ENCODE measurements at regions not wholly inside any gene's neighbourhood (a gene's known extent, or its start where the extent isn't known, plus 50 kb on each side); places are given as distances from the start of the nearest gene placed in this dataset.

- Histone ChIP-seq H3K9me1 (replicated peaks; ENCODE audit: control insufficient read depth, extremely low read depth, insufficient read depth, low read length) (no peaks in the 10 kb centered on the region), H3K4me2 (ENCODE audit: insufficient read depth, low read length) (no peak overlapping the region), H3K4me3 (replicated peaks in 1 of 3; ENCODE audit: insufficient read depth in 1 of 3, low read depth in 1 of 3, low read length in 3 of 3) (no peak overlapping the region), H3K36me3 (ENCODE audit: control insufficient read depth in 2 of 2, extremely low read depth in 1 of 2, insufficient read depth in 2 of 2, low read length in 2 of 2) (no peaks in the 10 kb centered on the region), H3K4me1 (ENCODE audit: control insufficient read depth, extremely low read depth, insufficient read depth, low read length) (no peaks in the 10 kb centered on the region), H4K20me1 (replicated peaks; ENCODE audit: control insufficient read depth, extremely low read depth, insufficient read depth, low read length) (no peaks in the 10 kb centered on the region), H3K27me3 (ENCODE audit: control insufficient read depth in 2 of 2, insufficient read depth in 2 of 2, low read length in 2 of 2) (no peaks in the 10 kb centered on the region), H3K9ac (replicated peaks; ENCODE audit: extremely low read depth, insufficient read depth, low read length) (no peak overlapping the region), H3K27ac (ENCODE audit: insufficient read depth, low read depth, low read length) (no peak overlapping the region), H3K79me2 (ENCODE audit: control insufficient read depth, insufficient read depth, low read length) (no peaks in the 10 kb centered on the region), H3K9me3 (replicated peaks; ENCODE audit: control insufficient read depth, insufficient read depth, low read length) (peaks cover 2% of the 10 kb centered on the region), H2AFZ (ENCODE audit: low read depth, low read length) (no peak overlapping the region)
- POLR2A ChIA-PET = no interaction called here
- FAIRE-seq = no peak
- DNase-seq (ENCODE audit: low read depth, low spot score) = no peak
- dilution Hi-C loops (cut with MboI; ENCODE audit: extremely low pct_ligation_motif_present, low sequenced_read_pairs) (no loop called here), intact Hi-C loops (cut with micrococcal nuclease) (no loop called here)
- CTCF ChIA-PET = no interaction called here
- no TSS peak for BruUV-seq (replicated peaks)
- TF ChIP-seq MYC (IDR thresholded peaks at IDR 0.05; ENCODE audit: low read depth, low read length) (no peak), POLR2AphosphoS5 (IDR thresholded peaks at IDR 0.05; ENCODE audit: insufficient read depth, low read depth, low read length) (no peak), EZH2 (IDR thresholded peaks at IDR 0.05; ENCODE audit: borderline replicate concordance, low read depth, low read length, severe bottlenecking) (no peak), FOS (IDR thresholded peaks at IDR 0.05; ENCODE audit: borderline replicate concordance, insufficient read depth, low read length) (no peak), JUN (IDR thresholded peaks at IDR 0.05; ENCODE audit: borderline replicate concordance, insufficient read depth, insufficient read length, low read depth) (no peak), POLR2A (IDR thresholded peaks at IDR 0.05; ENCODE audit: low read depth, low read length) (no peak), CTCF (IDR thresholded peaks at IDR 0.05; ENCODE audit: extremely low read depth in 1 of 2, insufficient read depth in 1 of 2, low read depth in 1 of 2, low read length in 2 of 2) (no peak), GATA2 (IDR thresholded peaks at IDR 0.05; ENCODE audit: insufficient read depth, insufficient read length, low read depth, low read length) (no peak), MAX (IDR thresholded peaks at IDR 0.05; ENCODE audit: insufficient read depth, insufficient read length) (no peak)
Observed at GRCh38 chr5:166236327-166236726, 2055.1 kb upstream of the WWC1 start.

Data from endothelial cell of umbilical vein (primary cell).